PFSK-1 (cell line): ENCODE measurements at regions not wholly inside any gene's neighbourhood (a gene's known extent, or its start where the extent isn't known, plus 50 kb on each side); places are given as distances from the start of the nearest gene placed in this dataset.

Experiments
- FOXP2 ChIP-seq: optimal IDR thresholded peaks from 2 replicates; pipeline ENCODE3; 2011; ENCODE audit warnings: borderline replicate concordance, control low read depth, inconsistent platforms; ENCODE audit not compliant: insufficient read depth; ENCODE audit errors: extremely low read length, extremely low read depth
- POLR2AphosphoS5 ChIP-seq: IDR thresholded peaks from 2 replicates; pipeline ENCODE4 v1.6.1; 2012; ENCODE audit warnings: low read depth, mild to moderate bottlenecking, control low read depth, low read length, moderate library complexity
- REST ChIP-seq, 2 experiments: IDR thresholded peaks; 2 replicates each; pipeline versions ENCODE4 v1.6.1 to v1.8.0; 2011 to 2012; ENCODE audit warnings: low read depth in 2 of 2, low read length in 2 of 2, control low read depth in 1 of 2, inconsistent platforms in 1 of 2, mild to moderate bottlenecking in 1 of 2, moderate library complexity in 1 of 2; ENCODE audit not compliant: insufficient read depth in 1 of 2
- SIN3A ChIP-seq: IDR thresholded peaks from 2 replicates; pipeline ENCODE4 v1.6.1; 2012; ENCODE audit warnings: mild to moderate bottlenecking, low read length, moderate library complexity, borderline replicate concordance; ENCODE audit not compliant: insufficient read depth
- TAF1 ChIP-seq: IDR thresholded peaks from 2 replicates; pipeline ENCODE4 v1.6.1; 2012; ENCODE audit warnings: low read length, control low read depth, borderline replicate concordance; ENCODE audit not compliant: insufficient read depth

GRCh38 chr7:131087756-131088658 is 239.7 kb upstream of the MKLN1 start:
- TF ChIP-seq TAF1 = no peak
- no peak for TF ChIP-seq POLR2AphosphoS5
- no peak for TF ChIP-seq FOXP2
- TF ChIP-seq REST (IDR thresholded peaks at IDR 0.05; ENCODE audit: insufficient read depth in 1 of 2, low read depth in 2 of 2, low read length in 2 of 2) = no peak
- no peak for TF ChIP-seq SIN3A

DNA sequence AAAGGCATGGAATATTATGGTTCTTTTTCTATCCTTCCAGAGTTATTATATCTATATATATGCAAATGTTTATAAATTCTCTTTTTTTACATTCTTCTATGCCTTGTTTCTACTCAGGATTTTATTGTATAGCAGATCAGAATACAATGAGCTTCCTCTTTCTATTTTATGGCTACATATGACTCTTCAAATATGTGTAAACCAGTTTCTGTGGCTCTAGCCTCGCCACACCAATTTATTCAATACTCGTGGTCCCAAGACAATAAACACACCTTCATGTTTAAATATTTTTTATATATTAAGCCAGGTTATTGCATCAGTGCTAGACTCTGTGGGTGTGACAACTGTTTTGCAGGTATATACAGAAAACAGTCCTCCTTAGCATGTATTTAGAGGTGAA is 237.5 kb upstream of the MKLN1 start:
- TF ChIP-seq FOXP2 (no peak), POLR2AphosphoS5 (no peak), REST (IDR thresholded peaks at IDR 0.05; ENCODE audit: insufficient read depth in 1 of 2, low read depth in 2 of 2, low read length in 2 of 2) (no peak), SIN3A (no peak), TAF1 (no peak)

GRCh38 chr7:131090886-131091692 is 236.6 kb upstream of the MKLN1 start:
- TF ChIP-seq POLR2AphosphoS5 (no peak), FOXP2 (no peak), TAF1 (no peak), SIN3A (no peak), REST (IDR thresholded peaks at IDR 0.05; ENCODE audit: insufficient read depth in 1 of 2, low read depth in 2 of 2, low read length in 2 of 2) (no peak)

DNA sequence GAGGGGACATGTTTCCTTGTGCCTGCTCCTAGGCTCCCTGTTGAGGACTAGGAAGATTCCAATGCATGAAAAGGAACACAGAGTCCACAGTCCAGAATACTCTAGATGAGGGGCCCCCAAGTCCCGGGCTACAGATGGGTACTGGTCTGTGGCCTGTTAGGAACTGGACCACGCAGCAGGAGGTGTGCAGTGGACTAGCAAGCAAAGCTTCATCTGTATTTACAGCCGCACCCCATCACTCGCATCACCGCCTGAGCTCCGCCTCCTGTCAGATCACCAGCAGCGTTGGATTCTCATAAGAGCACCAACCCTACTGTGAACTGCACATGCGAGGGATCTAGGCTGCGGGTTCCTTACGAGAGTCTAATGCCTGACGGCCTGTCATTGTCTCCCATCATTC is 233.0 kb upstream of the MKLN1 start:
- TF ChIP-seq REST (IDR thresholded peaks at IDR 0.05; ENCODE audit: insufficient read depth in 1 of 2, low read depth in 2 of 2, low read length in 2 of 2) (no peak), FOXP2 (no peak), TAF1 (no peak), POLR2AphosphoS5 (no peak), SIN3A (no peak)
